Activated naive CD4-positive, alpha-beta T cell treated with anti-CD3 and anti-CD28 coated beads, Interleukin-2, amount 50 U/mL, for 16 hours (primary cell): ENCODE measurements at regions not wholly inside any gene's neighbourhood (a gene's known extent, or its start where the extent isn't known, plus 50 kb on each side); places are given as distances from the start of the nearest gene placed in this dataset.

ENCODE experiments used
- DNase-seq: peaks from one replicate; pipeline ENCODE4 v3.0.0-alpha.2; 2020

DNA sequence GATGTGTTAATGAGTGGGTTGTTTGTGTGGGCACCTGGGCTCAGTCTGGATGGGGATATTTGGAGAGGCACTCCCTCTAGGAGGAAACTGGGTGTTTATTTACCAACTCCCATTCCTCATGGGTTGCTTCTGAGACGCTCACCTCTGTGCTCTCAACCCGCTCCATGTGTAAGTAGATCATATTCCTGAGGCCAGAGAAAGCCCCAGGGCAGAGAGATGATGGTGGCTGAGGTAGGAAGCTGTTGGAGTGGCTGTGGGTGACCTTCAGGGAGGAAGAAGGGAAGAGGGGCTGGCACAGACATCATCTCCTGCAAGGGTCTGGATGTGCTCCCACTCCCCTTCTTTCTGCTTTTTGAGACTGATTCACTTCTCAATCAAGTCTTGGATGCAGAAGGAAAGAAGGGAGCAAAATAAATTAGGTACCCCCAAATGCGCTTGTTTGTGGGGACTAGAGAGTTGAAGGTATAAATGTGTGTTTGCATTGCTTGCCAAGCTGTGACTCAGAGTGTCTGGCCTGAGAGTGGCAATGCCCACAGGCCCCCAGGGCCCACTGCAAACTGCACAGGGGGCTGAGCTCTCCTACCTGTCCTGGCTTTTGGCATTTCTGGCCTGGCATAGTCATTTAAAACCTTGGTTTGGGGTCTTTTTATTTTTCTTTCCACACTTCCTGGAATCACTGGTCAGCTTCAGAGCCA, 57.2 kb upstream of the TNP1 start:
- no peak for DNase-seq

DNA sequence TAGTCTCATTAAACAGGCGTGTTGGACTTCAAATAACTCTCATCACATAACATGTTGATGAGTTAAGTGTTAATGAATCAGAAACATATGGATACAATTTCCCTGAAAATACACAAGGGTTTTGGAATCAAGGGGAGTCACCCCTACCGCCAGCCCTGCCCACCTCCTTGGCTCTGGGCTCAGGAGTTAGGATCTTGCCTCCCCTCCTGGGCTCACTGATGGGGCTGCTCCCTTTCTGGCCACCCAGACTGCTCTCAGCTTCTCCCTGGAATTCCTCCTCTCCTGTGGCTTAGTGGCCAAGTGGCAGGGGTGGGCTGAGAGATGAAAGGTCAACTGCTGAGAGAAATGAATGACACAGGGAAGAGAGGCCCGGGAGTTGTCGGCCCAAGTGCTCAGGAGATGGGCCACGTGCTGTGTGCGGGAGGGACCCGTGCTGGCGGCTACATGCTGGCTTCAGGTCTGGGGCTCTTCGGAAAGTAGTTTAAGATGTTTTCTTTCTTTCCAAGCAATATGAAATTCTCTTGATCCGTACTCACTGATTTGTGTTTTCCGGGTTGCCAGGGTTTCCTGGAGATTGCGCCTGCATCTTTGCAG, 55.8 kb upstream of the TNP1 start:
- DNase-seq: no peak

DNA sequence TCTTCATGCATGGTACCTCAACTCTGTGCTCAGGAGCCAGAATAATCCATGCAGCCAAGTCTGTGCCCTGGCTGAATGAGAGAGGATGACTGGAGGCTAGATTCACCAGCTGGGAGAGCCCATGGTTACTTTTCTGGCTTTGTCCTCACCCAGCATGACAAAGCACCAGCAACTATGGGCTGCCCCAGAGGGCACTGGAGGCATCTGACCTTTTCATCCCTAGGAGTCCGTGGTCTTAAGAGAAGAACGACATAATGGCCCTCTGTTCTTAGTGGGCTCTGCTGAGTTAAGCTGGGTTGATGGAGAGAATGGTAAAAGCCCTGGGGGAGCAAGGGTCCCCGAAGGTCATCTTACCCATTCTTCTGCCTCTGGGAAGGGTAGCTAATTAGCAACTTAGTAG, 54.6 kb upstream of the TNP1 start:
- DNase-seq: no peak

DNA sequence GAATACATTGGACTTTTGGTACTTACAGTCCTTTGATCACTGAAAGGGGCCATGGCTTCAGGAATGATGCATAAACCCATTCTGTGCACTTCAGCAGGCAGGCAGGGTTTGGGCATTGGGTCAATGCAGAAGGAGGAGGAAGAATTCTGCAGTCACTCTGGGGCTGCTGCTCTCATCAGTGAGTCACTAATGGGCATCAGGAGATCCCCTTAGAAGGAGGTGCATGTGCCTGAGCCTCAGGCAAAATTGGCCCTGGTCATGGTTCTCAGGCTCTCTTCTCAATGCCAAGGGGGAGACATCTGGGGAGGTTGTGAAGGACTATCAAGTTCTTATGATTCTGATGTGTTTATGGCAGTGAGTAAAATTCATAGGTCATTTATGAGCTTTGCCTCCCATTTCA, 52.0 kb upstream of the TNP1 start:
- DNase-seq: no peak

DNA sequence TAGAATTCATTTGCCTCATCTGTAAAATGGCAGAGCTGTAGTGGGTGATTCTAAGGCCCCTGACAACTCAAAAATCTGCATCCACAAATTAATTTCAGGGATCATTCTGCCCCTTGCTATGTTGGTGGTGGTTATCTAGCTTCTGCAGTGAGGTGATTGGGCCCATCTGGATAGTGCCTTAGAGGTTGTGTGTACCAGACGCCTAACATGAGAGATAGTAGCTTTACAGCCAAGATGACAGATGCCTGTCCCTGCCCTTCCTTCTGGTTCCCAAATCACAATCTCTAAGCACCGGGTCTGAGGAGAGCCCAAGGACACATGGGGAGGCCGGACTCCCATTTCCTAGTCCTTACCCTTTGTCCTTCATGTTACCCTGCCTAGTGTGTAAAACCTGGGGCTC, 51.1 kb upstream of the TNP1 start:
- DNase-seq: no peak

DNA sequence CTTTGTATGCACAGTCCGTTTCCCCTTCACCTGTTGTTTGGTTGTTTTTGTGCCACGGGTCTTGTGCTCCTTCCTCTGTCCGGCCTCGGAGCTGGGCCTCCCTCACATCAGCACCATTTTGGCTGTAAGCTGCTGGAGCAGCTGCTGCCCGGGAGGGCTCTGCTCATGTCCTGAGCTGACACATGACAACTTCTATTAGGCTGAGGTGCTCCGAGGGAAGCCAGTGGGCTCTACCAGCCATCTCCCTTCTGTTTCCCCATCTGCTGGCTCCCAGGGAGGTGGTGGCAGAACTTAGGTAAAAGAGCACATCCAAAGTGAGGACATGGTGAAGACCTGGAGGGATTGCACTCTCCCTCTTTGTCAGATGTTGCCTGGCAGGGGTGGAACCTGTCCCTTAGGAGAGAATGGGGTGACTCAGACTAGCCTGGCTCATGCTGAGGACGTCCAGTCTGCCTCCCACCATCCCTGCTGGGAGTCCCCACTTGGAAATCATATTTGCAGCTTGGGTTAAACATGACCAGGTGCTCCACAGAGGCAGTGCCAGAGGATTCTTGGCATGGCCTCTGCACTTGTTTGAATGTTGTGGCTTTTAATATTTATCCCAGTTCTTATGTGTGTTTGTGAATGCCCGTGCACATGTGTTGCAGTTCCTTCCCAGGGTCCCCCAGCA, 49.8 kb upstream of the TNP1 start:
- no peak for DNase-seq
